Brain microvascular endothelial cell (primary cell): ENCODE measurements at regions not wholly inside any gene's neighbourhood (a gene's known extent, or its start where the extent isn't known, plus 50 kb on each side); places are given as distances from the start of the nearest gene placed in this dataset.
A peak's percentile ranks its signal among the peaks of the same experiment; 100 is the strongest.

Experiments
- DNase-seq: peaks from one replicate; pipeline ENCODE4 v3.0.0-alpha.2; 2020
- H3K27ac ChIP-seq: fragments of 250-450 bp; sonication (Bioruptor Pico); 2 replicates; pipeline ENCODE4 v1.5.1; 2020; ENCODE audit warnings: mild to moderate bottlenecking, moderate library complexity
- H3K27me3 ChIP-seq: fragments of 250-450 bp; sonication (Bioruptor Pico); replicated peaks from 2 replicates; pipeline ENCODE4 v1.5.1; 2020; ENCODE audit warnings: mild to moderate bottlenecking
- H3K36me3 ChIP-seq: fragments of 250-450 bp; sonication (Bioruptor Pico); replicated peaks from 2 replicates; pipeline ENCODE4 v1.5.1; 2020; ENCODE audit warnings: mild to moderate bottlenecking
- H3K4me3 ChIP-seq: 2 replicates; pipeline ENCODE4 v1.5.1; 2011; ENCODE audit warnings: low read depth, mild to moderate bottlenecking, control low read depth, low read length, moderate library complexity
- CTCF ChIP-seq: IDR thresholded peaks from 2 replicates; pipeline ENCODE4 v1.5.1; 2011; ENCODE audit warnings: low read depth, mild to moderate bottlenecking, moderate library complexity, low read length, control low read depth, inconsistent platforms; ENCODE audit errors: missing control alignments
- in situ Hi-C: cut with HindIII; loops from 2 replicates; pipeline ENCODE4 v1.10.0; 2017; ENCODE audit warnings: low sequenced_read_pairs, low pct_ligation_motif_present

GRCh38 chr15:67922106-67922675, 82.3 kb upstream of the RNU6-1 start:
- Histone ChIP-seq H3K4me3 (no peak overlapping the region), H3K27ac (no peak overlapping the region), H3K36me3 (no peaks in the 10 kb centered on the region), H3K27me3 (no peaks in the 10 kb centered on the region)
- DNase-seq, result no peak
- TF ChIP-seq CTCF, result no peak
- in situ Hi-C loops, result no loop called here

DNA sequence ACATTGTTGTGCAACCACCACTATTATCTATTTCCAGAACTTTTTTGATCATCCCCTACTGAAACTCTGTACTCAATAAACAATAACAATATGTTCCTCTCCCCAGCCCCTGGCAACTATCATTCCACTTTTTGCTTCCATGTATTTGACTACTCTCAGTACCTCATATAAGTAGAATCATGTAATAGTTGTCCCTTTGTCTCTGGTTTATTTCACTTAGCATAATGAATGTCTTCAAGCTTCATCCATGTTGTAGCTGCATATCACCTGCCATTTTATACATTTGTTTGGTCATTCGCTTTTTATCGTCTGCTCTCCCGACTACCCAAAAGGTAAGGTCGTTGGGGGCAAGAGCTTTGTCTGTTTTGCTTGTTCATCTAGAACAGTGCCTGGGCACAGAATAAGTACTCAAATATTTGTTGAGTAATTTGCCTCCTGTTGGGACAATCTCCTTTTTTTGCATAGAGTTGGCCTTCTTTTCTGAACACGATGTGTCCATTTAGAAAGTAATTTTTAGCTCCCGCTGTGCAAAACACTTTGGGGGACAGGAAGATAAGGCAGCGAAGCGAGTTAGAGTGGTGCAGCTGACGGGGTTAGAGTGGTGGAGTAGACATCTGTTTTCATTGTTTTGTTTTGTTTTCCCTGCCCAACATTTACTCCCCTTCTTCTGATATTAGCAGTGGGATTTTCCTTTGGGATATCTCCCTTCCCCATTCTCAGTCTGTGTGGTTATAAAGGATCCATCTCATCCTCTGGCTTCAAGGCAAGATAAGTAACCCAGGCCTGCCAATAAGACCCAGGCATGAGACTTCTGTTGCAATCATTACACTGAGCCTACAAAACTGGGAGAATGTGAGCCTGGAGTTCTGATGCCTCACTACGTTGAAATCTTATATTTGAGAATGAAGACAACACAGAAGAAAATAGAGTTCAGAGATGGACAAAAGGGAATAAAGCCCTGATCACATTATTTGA, 83.4 kb upstream of the RNU6-1 start:
- in situ Hi-C loops, result no loop called here
- no peak overlapping the region for H3K4me3 ChIP-seq
- DNase-seq, result no peak
- no peak overlapping the region for H3K27ac ChIP-seq
- H3K36me3 ChIP-seq, result no peaks in the 10 kb centered on the region
- no peaks in the 10 kb centered on the region for H3K27me3 ChIP-seq
- no peak for TF ChIP-seq CTCF

- H3K36me3 ChIP-seq, result no peaks in the 10 kb centered on the region
- TF ChIP-seq CTCF, result no peak
- no peak overlapping the region for H3K4me3 ChIP-seq
- no peak overlapping the region for H3K27ac ChIP-seq
- in situ Hi-C loops, result no loop called here
- DNase-seq, result no peak
- no peaks in the 10 kb centered on the region for H3K27me3 ChIP-seq
Measured at GRCh38 chr15:67924359-67924974, 84.6 kb upstream of the RNU6-1 start.

DNA sequence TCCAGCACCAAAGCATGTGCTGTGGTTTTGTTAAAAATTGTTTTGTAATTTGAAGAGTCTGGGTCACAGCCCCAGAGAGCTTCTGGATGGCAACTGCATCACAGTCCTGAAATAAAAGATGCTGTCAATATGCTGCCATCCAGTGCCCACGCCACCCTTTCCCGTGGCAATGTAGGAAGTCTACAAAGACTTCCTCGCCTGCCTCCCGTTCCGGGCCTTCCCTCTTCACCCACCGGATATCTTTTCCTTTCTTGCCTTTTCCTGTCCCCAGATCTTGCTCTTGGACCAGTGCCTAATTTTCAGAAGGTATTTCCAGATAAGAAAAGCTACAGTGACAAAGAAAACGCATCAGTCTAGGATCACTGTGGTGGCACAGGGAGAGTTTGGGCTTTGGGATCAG, 85.3 kb upstream of the RNU6-1 start:
- H3K27me3 ChIP-seq, result no peaks in the 10 kb centered on the region
- in situ Hi-C loops, result no loop called here

GRCh38 chr15:67927501-67928168, 87.8 kb upstream of the RNU6-1 start:
- in situ Hi-C loops, result no loop called here
- no peak overlapping the region for H3K4me3 ChIP-seq
- H3K27me3 ChIP-seq, result no peaks in the 10 kb centered on the region
- DNase-seq, result peak; percentile 97
- H3K27ac ChIP-seq, result peak overlapping the region; percentile 57
- no peak for TF ChIP-seq CTCF
- no peaks in the 10 kb centered on the region for H3K36me3 ChIP-seq

More for the DNA sequence above, 85.3 kb upstream of the RNU6-1 start:
- H3K27ac ChIP-seq, result no peak overlapping the region
- H3K36me3 ChIP-seq, result no peaks in the 10 kb centered on the region
- H3K4me3 ChIP-seq, result no peak overlapping the region
- no peak for DNase-seq
- TF ChIP-seq CTCF, result no peak
